SK-N-SH (cell line): ENCODE measurements at regions not wholly inside any gene's neighbourhood (a gene's known extent, or its start where the extent isn't known, plus 50 kb on each side); places are given as distances from the start of the nearest gene placed in this dataset.

Experiments
- CTCF ChIP-seq: fragments of 200-600 bp; sonication (generic); IDR thresholded peaks from 2 replicates; pipeline ENCODE4 v1.6.1; 2017; ENCODE audit warnings: antibody characterized with exemption, mild to moderate bottlenecking, moderate library complexity
- MAX ChIP-seq: IDR thresholded peaks from 2 replicates; pipeline ENCODE4 v1.4.0; 2012; ENCODE audit warnings: low read depth
- TCF12 ChIP-seq: IDR thresholded peaks from 2 replicates; pipeline ENCODE4 v1.4.0; 2012

- TF ChIP-seq CTCF = no peak
- TF ChIP-seq TCF12 = no peak
- no peak for TF ChIP-seq MAX
Observed at GRCh38 chr3:184470551-184470950, 90.7 kb downstream of the CHRD start.
